ENCODE measurements at regions not wholly inside any gene's neighbourhood (a gene's known extent, or its start where the extent isn't known, plus 50 kb on each side); places are given as distances from the start of the nearest gene placed in this dataset.

DNA sequence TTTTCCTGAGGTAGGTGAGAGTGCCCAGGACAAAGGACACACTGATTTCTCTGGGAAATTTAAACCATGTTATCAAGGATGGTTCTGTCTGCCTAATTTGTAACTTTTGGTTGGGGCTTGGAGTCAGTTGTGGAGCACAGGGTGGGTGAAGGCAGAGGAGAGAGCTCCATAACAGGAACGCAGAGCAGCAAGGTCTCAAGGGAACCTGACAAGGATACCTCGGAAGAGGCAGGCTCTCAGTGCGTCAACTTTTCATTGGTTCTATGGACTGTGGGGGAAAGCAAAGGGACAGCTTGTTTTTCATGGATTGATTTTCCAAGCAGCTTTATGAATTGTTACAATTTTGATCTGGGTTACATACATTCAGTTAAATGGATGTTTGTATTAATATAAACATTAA, 110.4 kb downstream of the SLIT2 start:
- TF ChIP-seq CTCF (IDR thresholded peaks at IDR 0.05; ENCODE audit: low read depth, low read length, missing control alignments), result no peak
- H3K4me3 ChIP-seq (ENCODE audit: low read depth, low read length), result no peak overlapping the region
- DNase-seq (ENCODE audit: low read depth), result no peak

DNA sequence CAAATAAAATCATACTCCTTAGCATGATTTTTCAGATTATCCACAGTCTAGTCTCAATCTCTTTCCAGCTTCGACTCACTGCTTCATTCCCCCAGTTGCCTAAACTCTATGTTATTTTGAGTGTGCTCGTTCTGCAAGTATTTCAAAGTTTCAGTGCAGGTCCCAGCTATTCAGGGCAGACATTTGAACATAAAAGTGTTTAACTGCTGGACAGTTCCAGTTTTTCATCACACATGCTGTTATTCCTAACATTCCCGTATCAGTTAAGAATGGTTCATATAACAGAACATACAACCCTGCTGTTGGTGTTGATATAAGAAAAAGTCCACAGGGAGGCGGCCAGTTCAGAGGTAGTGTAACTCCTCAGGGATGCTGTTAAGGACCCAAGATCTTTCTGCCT, 113.3 kb downstream of the SLIT2 start:
- H3K4me3 ChIP-seq (ENCODE audit: low read depth, low read length), result no peak overlapping the region
- no peak for DNase-seq (ENCODE audit: low read depth)
- TF ChIP-seq CTCF (IDR thresholded peaks at IDR 0.05; ENCODE audit: low read depth, low read length, missing control alignments), result no peak

DNA sequence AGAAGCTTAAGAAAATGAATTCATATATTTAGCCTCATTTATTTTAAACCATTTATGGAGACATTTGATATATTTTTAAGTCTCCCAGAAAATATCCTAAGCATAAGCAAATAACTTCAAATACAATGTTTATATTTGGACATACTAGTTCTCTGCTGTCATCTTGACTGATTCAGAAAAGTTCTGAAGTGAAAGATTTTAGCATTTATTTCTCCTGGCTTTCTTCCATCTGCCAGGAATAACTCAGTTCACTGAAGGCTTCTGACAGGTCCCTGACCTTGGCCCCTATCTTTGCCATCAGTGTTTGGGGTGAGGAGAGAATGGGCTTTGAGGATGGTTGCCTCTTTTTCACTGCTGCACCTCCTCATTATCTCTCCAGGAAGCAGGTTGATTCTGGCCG, 115.7 kb downstream of the SLIT2 start:
- no peak for DNase-seq (ENCODE audit: low read depth)
- no peak for TF ChIP-seq CTCF (IDR thresholded peaks at IDR 0.05; ENCODE audit: low read depth, low read length, missing control alignments)
- no peak overlapping the region for H3K4me3 ChIP-seq (ENCODE audit: low read depth, low read length)

DNA sequence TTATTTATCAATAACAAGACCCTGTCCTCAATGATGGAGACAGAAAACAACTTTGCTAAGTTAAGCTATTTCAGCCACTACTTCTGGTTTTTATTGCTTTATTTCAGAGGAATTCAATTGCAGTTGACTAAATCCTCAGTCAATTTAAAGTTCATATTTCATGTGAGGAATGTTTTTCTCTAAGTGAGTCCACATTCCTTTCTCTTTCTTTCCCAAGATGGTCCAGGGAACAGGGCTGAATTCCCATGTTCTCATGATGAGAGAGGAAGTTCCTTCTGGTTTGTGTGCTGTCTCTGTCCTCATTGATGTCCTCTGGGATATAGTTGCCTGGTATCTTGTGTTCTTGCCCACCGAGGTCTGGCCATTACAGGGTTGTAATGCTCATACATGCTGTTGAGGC, 117.2 kb downstream of the SLIT2 start:
- no peak overlapping the region for H3K4me3 ChIP-seq (ENCODE audit: low read depth, low read length)
- no peak for TF ChIP-seq CTCF (IDR thresholded peaks at IDR 0.05; ENCODE audit: low read depth, low read length, missing control alignments)

DNA sequence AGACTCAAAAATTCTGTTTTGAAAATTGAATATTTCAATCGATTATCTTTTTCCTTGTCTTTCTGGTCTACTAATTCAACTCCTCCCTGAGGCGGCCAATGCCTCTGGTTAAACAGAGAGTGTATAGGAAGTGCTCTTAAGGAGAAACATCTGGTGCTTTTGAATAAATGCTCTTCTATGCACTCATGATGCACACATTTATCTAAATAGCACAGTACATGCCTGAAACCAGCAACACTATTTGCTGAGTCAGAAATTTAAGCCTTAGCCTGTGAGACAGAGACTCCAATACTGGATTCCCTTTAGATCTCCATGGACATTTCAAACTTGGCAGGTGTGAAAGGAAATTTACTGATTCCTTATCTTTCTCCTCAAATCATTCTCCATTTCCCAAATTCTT, 118.6 kb downstream of the SLIT2 start:
- TF ChIP-seq CTCF (IDR thresholded peaks at IDR 0.05; ENCODE audit: low read depth, low read length, missing control alignments), result no peak
- DNase-seq (ENCODE audit: low read depth), result no peak
- H3K4me3 ChIP-seq (ENCODE audit: low read depth, low read length), result no peak overlapping the region

More for the DNA sequence above, 117.2 kb downstream of the SLIT2 start:
- no peak for DNase-seq (ENCODE audit: low read depth)

DNA sequence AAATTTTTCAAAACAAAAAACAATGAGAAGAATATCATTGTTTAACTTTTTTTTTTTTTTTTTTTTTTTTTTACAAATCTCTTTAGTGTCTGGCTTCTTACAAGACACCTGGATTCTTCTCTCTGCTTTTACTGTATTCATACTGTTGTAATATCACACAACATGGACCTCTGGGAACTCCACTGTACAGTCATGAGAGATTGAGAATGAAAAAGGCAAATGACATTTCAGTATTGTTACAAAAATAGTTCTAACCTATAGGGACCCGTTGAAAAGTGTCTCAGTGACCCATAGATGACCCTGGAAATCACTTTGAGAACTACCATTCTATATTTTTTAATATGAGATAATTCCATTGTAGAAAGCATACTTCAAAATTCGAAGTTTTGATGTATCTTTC, 124.4 kb downstream of the SLIT2 start:
- H3K4me3 ChIP-seq (ENCODE audit: low read depth, low read length), result no peak overlapping the region
- no peak for TF ChIP-seq CTCF (IDR thresholded peaks at IDR 0.05; ENCODE audit: low read depth, low read length, missing control alignments)
- DNase-seq (ENCODE audit: low read depth), result no peak

DNA sequence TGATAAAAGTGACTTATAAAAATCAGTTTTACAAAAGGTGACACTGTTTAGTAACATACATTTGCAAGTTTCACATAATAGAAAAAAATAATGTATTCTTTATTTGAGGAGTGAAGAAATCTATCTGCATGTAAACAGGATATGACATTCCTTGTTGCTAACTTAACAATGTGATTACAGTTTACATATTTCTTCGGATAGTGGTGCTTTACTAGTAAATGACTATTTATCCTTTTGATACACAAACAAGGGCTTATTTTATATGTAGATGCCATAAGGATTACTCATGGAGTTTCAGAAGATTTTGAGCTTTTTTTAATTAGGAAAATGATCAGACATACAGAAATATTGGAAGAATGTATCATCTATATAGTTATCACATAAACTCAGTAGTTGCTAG, 126.5 kb downstream of the SLIT2 start:
- DNase-seq (ENCODE audit: low read depth), result no peak

More for the DNA sequence above, 126.5 kb downstream of the SLIT2 start:
- H3K4me3 ChIP-seq (ENCODE audit: low read depth, low read length), result no peak overlapping the region
- TF ChIP-seq CTCF (IDR thresholded peaks at IDR 0.05; ENCODE audit: low read depth, low read length, missing control alignments), result no peak

Measured in GM12864 (cell line).